GM19372 (cell line): ENCODE measurements at regions not wholly inside any gene's neighbourhood (a gene's known extent, or its start where the extent isn't known, plus 50 kb on each side); places are given as distances from the start of the nearest gene placed in this dataset.

Source experiments
- ATAC-seq: cut with Tn5 transposase; IDR thresholded peaks from one replicate; pipeline ENCODE4 v1.9.1; 2021; ENCODE audit warnings: mild to moderate bottlenecking, low read depth, moderate library complexity; ENCODE audit not compliant: unreplicated experiment

DNA sequence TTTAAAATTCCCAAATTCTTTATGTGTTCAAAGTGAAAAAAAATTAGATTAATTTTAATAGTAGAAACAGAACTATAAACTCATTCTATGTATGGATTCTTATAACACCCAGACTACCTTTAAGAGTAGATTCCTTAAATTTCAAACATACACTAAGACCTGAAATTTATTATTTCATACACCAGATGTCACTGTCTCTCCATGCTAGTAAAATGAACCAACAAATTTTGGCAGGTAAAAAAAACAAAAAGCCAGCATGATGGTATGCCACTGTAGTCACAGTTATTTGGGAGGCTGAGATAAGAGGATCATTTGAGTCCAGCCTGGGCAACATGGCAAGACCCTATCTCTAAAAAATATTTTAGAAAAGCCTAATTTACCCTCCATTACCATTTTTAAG, 461.3 kb upstream of the NAALADL2 start:
- no peak for ATAC-seq

DNA sequence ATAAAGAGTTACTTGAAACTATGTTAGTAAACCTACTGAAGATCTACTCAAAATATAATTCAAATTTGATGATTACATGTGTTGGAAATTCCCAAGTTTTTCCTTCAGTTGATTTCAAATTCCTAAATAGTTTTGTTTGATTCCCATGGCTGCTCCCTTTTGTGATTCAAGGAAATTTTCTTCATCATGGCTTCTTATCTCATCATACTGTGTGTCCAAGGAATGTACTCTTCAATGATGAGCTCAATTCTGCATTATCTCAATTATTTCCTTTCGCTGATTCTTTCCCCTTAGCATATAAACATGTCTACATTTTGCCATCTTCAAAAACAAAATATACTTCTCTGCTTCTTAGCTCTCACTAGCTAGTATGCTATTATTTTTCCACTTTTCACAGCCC, 460.4 kb upstream of the NAALADL2 start:
- ATAC-seq = no peak

DNA sequence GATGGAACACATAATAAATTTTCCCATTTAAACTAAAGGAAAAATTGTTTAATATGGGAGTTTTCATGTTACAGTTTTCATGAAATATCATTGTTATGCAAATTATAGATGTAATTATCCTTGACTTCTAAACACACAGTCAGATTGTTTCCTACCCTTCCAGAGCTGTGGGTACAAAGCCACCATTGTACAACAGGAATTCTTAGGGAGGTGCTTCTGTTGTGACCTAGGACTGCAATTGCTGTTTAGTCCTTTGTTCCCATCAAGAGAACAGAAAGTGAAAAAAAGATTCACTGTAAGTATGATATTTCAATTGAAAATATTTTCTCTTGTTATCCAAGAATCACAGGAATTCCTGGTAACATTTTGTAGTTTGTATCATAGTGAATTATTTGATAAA, 455.3 kb upstream of the NAALADL2 start:
- ATAC-seq = no peak

GRCh38 chr3:174408310-174408709, 450.8 kb upstream of the NAALADL2 start:
- no peak for ATAC-seq

GRCh38 chr3:174409086-174409743, 449.9 kb upstream of the NAALADL2 start:
- no peak for ATAC-seq

- ATAC-seq = no peak
Observed at GRCh38 chr3:174413062-174413912, 445.8 kb upstream of the NAALADL2 start.

DNA sequence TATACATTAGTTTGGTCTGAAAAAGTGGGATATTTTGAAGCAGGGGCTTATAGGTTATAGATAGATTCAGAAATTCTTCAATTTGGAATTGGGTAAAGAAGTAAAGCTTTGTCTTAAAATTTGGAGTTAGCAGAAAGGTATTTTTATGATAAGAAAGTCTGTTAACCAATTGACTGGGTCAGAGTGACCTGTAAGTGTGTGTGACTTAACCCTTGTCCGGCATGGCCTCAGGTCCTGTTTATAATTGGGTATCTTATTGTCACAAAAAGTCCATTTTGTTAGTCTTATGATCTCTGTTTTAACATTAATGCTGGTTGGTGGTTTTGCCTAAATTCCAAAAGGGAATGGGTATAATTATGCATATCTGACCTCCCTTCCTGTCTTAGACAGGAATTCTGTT, 444.2 kb upstream of the NAALADL2 start:
- no peak for ATAC-seq

- no peak for ATAC-seq
Observed at GRCh38 chr3:174417573-174417972, 441.6 kb upstream of the NAALADL2 start.

- no peak for ATAC-seq
Observed at GRCh38 chr3:174419216-174419615, 439.9 kb upstream of the NAALADL2 start.

- ATAC-seq = no peak
Observed at GRCh38 chr3:174423936-174424335, 435.2 kb upstream of the NAALADL2 start.

- ATAC-seq = no peak
Observed at GRCh38 chr3:174424656-174425055, 434.5 kb upstream of the NAALADL2 start.

DNA sequence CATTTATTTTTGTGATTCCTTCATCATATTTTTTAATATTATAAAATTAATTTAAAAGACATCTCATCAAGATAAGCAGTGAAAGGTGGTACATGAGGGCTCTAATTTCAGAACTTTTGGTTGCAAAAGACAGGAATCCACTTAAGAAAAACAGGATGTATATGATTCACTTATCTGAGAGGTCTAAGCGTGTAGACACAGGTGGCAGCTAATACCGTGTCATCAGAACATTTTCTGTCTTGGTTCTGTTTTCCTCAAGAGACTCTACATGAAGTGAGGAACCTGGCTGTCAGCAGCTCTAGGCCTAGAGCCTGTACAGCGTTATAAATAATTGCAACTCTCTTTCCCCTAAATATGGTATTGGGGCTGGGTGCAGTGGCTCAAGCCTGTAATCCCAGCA, 433.7 kb upstream of the NAALADL2 start:
- no peak for ATAC-seq

DNA sequence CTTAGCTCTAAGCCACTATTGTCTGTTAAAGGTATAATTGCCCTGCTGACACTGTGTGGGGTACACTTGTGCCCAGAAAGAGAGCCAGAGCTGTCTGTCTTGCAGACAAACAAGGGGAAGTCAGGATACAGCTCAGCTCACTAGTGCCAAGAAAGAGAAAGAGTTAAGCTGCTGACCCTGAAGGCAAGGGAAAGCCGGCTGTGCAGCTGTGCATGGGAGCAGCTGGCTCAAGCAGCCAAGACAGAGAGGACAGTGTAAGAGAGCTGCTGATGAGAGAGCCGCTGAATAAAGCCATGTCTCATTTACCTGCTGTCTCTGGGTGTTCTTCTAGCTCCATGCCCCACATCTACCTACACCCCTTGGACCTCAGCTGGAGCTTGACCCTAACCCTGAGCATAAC, 428.1 kb upstream of the NAALADL2 start:
- ATAC-seq = no peak

- no peak for ATAC-seq
Observed at GRCh38 chr3:174431717-174432116, 427.4 kb upstream of the NAALADL2 start.

GRCh38 chr3:174436367-174436766, 422.8 kb upstream of the NAALADL2 start:
- no peak for ATAC-seq

- no peak for ATAC-seq
Observed at GRCh38 chr3:174438501-174439145, 420.5 kb upstream of the NAALADL2 start.

- no peak for ATAC-seq
Observed at GRCh38 chr3:174439331-174440252, 419.5 kb upstream of the NAALADL2 start.

DNA sequence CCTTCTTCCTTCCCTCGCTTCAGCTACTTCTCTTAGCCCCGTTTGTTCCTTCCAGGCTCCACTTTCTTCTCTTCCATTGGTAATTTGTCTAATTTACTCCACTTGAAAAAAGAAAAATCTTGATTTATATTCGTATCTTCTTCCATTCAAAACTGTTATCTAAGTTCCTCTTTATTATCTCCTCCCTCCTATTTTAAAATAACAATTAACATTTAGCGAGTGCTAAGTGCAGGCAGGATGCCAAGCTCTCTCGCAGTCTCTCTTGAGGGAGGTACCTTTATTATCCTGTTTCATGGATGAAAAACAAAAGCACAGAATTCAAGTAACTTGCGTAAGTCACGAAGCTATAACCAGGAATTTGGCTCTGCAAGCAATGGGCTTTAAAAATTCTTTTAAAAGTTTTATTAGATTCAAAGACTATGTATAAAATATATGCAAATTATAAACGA, 418.9 kb upstream of the NAALADL2 start:
- ATAC-seq = no peak

- ATAC-seq = peak; percentile 70
Observed at GRCh38 chr3:174440741-174441587, 418.2 kb upstream of the NAALADL2 start.
